ENCODE measurements at regions not wholly inside any gene's neighbourhood (a gene's known extent, or its start where the extent isn't known, plus 50 kb on each side); places are given as distances from the start of the nearest gene placed in this dataset.

DNA sequence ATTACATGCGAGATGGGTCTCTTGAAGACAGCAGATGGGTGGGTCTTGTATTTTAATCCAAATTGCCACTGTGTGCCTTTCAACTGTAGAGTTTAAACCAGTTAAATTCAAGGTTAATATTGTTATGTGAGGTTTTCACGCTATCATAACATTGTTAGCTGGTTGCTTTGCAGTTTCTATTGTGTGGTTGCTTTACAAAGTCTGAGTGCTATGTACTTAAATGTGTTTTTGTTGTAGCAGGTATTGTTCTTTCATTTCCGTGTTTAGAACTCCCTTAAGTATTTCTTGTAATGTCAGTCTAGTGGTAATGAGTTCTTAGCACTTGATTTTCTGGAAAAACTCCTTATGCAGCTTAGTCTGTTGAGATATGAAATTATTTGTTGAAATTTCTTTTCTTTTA is 193.3 kb downstream of the MOXD1 start:
- peaks cover 0 to 2% of the 10 kb centered on the region in 2 experiments; a peak in 2 of 5 replicates for H3K9me3 Mint-ChIP-seq
- H2BK20ac ChIP-seq (ENCODE audit: low read depth, low read length, poor library complexity, severe bottlenecking) = no peak overlapping the region
- no peak overlapping the region for H3K9ac ChIP-seq (ENCODE audit: extremely low read depth, insufficient read length, low read length)
- H3K79me1 ChIP-seq (ENCODE audit: insufficient read depth, low read depth, low read length, poor library complexity, severe bottlenecking) = no peaks in the 10 kb centered on the region
- H2BK120ac ChIP-seq (ENCODE audit: low read depth, low read length, poor library complexity, severe bottlenecking) = no peak overlapping the region
- no peaks in the 10 kb centered on the region for H3K27me3 ChIP-seq (ENCODE audit: insufficient read depth, low read length)
- no peak overlapping the region for H2AFZ ChIP-seq (ENCODE audit: low read length)
- no peaks in the 10 kb centered on the region; a peak in 1 of 4 replicates for H3K4me1 Mint-ChIP-seq
- H2BK15ac ChIP-seq (ENCODE audit: low read depth, low read length) = no peak overlapping the region
- no peak overlapping the region for H2AK5ac ChIP-seq (ENCODE audit: insufficient read length, low read length)
- H3K23me2 ChIP-seq (ENCODE audit: insufficient read length, low read depth, low read length, poor library complexity, severe bottlenecking) = no peaks in the 10 kb centered on the region
- TF ChIP-seq, protein P1, sequence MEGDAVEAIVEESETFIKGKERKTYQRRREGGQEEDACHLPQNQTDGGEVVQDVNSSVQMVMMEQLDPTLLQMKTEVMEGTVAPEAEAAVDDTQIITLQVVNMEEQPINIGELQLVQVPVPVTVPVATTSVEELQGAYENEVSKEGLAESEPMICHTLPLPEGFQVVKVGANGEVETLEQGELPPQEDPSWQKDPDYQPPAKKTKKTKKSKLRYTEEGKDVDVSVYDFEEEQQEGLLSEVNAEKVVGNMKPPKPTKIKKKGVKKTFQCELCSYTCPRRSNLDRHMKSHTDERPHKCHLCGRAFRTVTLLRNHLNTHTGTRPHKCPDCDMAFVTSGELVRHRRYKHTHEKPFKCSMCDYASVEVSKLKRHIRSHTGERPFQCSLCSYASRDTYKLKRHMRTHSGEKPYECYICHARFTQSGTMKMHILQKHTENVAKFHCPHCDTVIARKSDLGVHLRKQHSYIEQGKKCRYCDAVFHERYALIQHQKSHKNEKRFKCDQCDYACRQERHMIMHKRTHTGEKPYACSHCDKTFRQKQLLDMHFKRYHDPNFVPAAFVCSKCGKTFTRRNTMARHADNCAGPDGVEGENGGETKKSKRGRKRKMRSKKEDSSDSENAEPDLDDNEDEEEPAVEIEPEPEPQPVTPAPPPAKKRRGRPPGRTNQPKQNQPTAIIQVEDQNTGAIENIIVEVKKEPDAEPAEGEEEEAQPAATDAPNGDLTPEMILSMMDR (conservative IDR thresholded peaks at IDR 0.05) = no peak
- H3K56ac ChIP-seq (ENCODE audit: insufficient read length, low read depth, low read length) = no peak overlapping the region
- no peak overlapping the region for H2BK12ac ChIP-seq (ENCODE audit: insufficient read length, low read depth, low read length)
- H3K27ac Mint-ChIP-seq = no peak overlapping the region
- peaks cover 5% of the 10 kb centered on the region for H3K27me3 Mint-ChIP-seq (ENCODE audit: low read depth)
- H4K20me1 ChIP-seq (ENCODE audit: control insufficient read depth, insufficient read depth, insufficient read length) = no peaks in the 10 kb centered on the region
- H3K27ac ChIP-seq (ENCODE audit: insufficient read length, low read depth, low read length) = no peak overlapping the region
- no peak overlapping the region for H4K8ac ChIP-seq (replicated peaks; ENCODE audit: insufficient read length, low read depth, low read length)
- H2BK5ac ChIP-seq (ENCODE audit: insufficient read length, low read length) = no peak overlapping the region
- no peak overlapping the region for H4K5ac ChIP-seq (ENCODE audit: insufficient read length, low read depth, low read length)
- no peak for DNase-seq
- H3K9me3 ChIP-seq (ENCODE audit: control insufficient read depth, low read depth, low read length) = no peaks in the 10 kb centered on the region
- no peak overlapping the region for H3K23ac ChIP-seq (ENCODE audit: insufficient read length, low read depth, low read length)
- H4K91ac ChIP-seq (ENCODE audit: insufficient read length, low read depth, low read length) = no peak overlapping the region
- H3K14ac ChIP-seq (ENCODE audit: insufficient read depth, low read length) = no peak overlapping the region
- WGBS (ENCODE audit: extremely low coverage, insufficient read length, low lambda C conversion rate) = no CpG with 5 or more reads among the region's 3 CpGs
- no peak overlapping the region for H3K4me2 ChIP-seq (ENCODE audit: insufficient read depth, insufficient read length, low read length)
- no peaks in the 10 kb centered on the region for H3K79me2 ChIP-seq (ENCODE audit: insufficient read depth, low read length)
- no peak overlapping the region for H3K4me3 Mint-ChIP-seq
- no peak overlapping the region for H3K18ac ChIP-seq (ENCODE audit: insufficient read length, low read depth, low read length)
- H3T11ph ChIP-seq (ENCODE audit: low read length) = no peak overlapping the region
- H3K4me1 ChIP-seq (ENCODE audit: insufficient read depth, low read length) = no peaks in the 10 kb centered on the region
- H3K36me3 Mint-ChIP-seq (ENCODE audit: insufficient read depth in 1 of 3, low read depth in 3 of 3) = no peaks in the 10 kb centered on the region; a peak in 1 of 7 replicates
- H3K4ac ChIP-seq (ENCODE audit: low read depth, low read length) = no peak overlapping the region
